ENCODE measurements at regions not wholly inside any gene's neighbourhood (a gene's known extent, or its start where the extent isn't known, plus 50 kb on each side); places are given as distances from the start of the nearest gene placed in this dataset.

DNA sequence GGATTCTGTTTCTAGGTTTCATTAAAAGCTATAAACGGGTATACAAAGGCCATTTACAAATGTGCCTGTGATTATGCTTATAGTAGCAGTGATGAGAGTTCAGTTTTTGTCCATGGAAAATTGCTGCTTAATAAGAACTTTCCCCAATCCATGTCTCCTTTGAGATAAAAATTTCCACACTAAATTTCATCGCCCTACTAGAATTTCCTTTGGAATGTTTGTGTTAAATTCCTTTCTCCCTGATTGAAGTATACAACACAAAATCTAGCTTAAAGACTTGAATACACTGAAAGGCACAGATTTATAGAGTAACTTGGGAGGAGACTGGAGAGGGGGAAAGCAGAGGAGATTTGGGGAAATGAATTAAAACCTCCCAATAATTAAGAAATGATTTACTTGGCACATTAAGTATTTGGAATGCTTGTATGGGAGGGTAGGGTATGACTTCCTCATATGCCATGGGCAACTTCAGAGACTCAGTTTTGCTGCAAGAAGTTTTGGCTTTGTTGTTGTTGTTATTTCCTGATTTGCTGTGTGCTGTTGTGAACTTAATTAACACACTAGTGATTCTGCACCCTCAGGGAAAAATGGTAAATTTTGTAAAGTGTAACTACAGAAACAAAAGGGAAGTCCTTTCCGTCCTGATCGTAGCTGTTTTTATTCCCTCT lies 157.6 kb upstream of the LMO4 start:
- DNase-seq (ENCODE audit: extremely low spot score, unreplicated experiment) = no peak
- Mint-ChIP-seq H3K27me3 (no peaks in the 10 kb centered on the region), H3K27ac (no peak overlapping the region), H3K36me3 (peaks cover 6% of the 10 kb centered on the region), H3K4me3 (no peak overlapping the region), H3K9me3 (peaks cover 7% of the 10 kb centered on the region), H3K4me1 (ENCODE audit: unreplicated experiment) (peaks cover 42% of the 10 kb centered on the region)
- TF ChIP-seq, protein P1, sequence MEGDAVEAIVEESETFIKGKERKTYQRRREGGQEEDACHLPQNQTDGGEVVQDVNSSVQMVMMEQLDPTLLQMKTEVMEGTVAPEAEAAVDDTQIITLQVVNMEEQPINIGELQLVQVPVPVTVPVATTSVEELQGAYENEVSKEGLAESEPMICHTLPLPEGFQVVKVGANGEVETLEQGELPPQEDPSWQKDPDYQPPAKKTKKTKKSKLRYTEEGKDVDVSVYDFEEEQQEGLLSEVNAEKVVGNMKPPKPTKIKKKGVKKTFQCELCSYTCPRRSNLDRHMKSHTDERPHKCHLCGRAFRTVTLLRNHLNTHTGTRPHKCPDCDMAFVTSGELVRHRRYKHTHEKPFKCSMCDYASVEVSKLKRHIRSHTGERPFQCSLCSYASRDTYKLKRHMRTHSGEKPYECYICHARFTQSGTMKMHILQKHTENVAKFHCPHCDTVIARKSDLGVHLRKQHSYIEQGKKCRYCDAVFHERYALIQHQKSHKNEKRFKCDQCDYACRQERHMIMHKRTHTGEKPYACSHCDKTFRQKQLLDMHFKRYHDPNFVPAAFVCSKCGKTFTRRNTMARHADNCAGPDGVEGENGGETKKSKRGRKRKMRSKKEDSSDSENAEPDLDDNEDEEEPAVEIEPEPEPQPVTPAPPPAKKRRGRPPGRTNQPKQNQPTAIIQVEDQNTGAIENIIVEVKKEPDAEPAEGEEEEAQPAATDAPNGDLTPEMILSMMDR (conservative IDR thresholded peaks at IDR 0.05) = no peak

DNA sequence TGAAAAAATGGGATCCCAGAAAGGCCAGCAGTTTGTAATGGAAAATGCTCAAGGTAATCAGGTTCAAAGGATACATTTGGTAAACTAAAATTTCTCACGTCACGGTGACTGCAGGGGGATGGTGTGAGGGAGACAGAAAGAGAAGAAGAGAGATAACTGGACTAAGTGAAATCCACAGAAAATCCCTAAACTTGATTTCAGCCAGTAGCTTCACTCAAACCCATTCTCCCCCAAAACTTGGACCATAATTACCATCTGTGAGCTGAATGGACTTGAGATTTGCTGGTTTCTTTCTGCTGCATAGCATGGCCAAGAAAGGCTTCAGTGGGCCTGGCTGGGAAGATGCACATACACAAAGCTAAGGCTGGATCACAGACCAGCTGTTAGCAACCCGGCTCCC lies 155.4 kb upstream of the LMO4 start:
- H3K36me3 Mint-ChIP-seq = peaks cover 6% of the 10 kb centered on the region
- no peak overlapping the region for H3K4me3 Mint-ChIP-seq
- no peaks in the 10 kb centered on the region for H3K27me3 Mint-ChIP-seq
- peaks cover 34% of the 10 kb centered on the region for H3K4me1 Mint-ChIP-seq (ENCODE audit: unreplicated experiment)
- H3K27ac Mint-ChIP-seq = no peak overlapping the region
- TF ChIP-seq, protein P1 (conservative IDR thresholded peaks at IDR 0.05) = no peak
- DNase-seq (ENCODE audit: extremely low spot score, unreplicated experiment) = no peak
- H3K9me3 Mint-ChIP-seq = peaks cover 7% of the 10 kb centered on the region

DNA sequence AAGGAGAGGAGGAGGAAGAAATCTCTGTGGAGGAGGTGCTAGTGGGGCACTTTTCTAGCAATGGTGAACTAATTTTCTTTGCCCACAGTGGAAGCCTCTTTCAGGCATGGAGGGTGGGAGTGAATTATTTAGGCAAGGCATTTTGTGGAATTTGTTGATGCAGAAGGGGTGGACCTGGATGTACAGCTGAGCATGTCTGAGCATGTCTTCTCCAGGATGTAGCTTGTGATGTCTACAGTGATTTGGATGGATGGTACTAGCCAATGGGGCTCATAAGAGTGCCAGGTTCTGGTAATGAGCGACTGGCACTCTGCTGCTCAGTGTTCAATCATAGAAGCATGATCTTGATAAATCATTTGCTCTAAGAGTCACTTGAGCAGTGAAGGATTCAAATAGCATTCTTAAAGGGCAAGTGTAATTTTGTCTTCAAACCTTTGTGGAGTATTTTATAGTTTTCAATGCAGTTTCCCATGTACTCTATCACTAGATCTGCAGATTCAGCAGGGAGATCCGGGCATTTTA lies 153.9 kb upstream of the LMO4 start:
- peak overlapping the region; percentile 83 for H3K27ac Mint-ChIP-seq
- peaks cover 6% of the 10 kb centered on the region for H3K36me3 Mint-ChIP-seq
- peaks cover 7% of the 10 kb centered on the region for H3K9me3 Mint-ChIP-seq

DNA sequence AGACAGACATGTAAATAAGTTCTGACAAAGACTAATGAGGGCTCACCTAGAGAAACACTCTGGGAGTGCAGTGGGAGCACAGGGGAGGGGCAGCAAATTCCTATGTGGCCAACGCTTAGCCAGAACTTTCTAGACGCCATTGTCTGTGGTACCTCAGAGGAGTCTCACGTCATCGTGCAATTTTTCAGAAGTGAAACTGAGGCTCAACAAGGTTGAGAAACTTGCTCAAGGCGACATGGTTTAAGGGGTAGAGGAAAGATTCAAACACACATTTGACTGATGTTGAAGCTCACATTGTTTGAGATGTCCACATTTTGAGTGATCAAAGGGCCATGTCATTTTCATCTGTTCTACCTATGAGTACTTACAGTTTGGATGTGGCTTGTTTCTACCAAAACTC lies 152.6 kb upstream of the LMO4 start:
- Mint-ChIP-seq H3K27me3 (no peaks in the 10 kb centered on the region), H3K36me3 (peaks cover 6% of the 10 kb centered on the region), H3K4me1 (ENCODE audit: unreplicated experiment) (peaks cover 13% of the 10 kb centered on the region), H3K4me3 (no peak overlapping the region), H3K27ac (no peak overlapping the region), H3K9me3 (peaks cover 7% of the 10 kb centered on the region)
- TF ChIP-seq, protein P1 (conservative IDR thresholded peaks at IDR 0.05) = no peak
- DNase-seq (ENCODE audit: extremely low spot score, unreplicated experiment) = no peak

More for the DNA sequence above, 153.9 kb upstream of the LMO4 start:
- DNase-seq (ENCODE audit: extremely low spot score, unreplicated experiment) = no peak
- TF ChIP-seq, protein P1 (conservative IDR thresholded peaks at IDR 0.05) = no peak
- no peaks in the 10 kb centered on the region for H3K27me3 Mint-ChIP-seq
- H3K4me3 Mint-ChIP-seq = no peak overlapping the region
- peaks cover 21% of the 10 kb centered on the region for H3K4me1 Mint-ChIP-seq (ENCODE audit: unreplicated experiment)

DNA sequence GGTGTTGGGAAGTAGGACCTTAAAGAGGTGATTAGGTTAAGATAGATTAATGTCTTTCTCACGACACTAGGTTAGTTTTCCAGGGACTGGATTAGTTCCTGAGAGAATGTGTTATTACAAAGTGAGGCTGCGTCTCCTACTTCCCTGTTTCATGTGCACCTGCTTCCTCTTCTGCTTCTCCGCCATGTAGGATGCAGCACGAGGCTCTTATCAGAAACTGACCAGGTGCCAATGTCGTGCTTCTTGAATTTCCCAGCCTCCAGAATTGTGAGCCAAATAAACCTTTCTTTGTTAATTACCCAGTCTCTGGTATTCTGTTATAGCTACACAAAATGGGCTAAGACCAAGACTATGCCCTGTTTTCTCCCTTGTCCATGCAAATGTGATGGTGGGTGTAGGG lies 152.2 kb upstream of the LMO4 start:
- no peak overlapping the region for H3K4me3 Mint-ChIP-seq
- DNase-seq (ENCODE audit: extremely low spot score, unreplicated experiment) = no peak
- peaks cover 6% of the 10 kb centered on the region for H3K36me3 Mint-ChIP-seq
- peaks cover 8% of the 10 kb centered on the region for H3K4me1 Mint-ChIP-seq (ENCODE audit: unreplicated experiment)
- peaks cover 7% of the 10 kb centered on the region for H3K9me3 Mint-ChIP-seq
- no peaks in the 10 kb centered on the region for H3K27me3 Mint-ChIP-seq
- TF ChIP-seq, protein P1 (conservative IDR thresholded peaks at IDR 0.05) = no peak
- no peak overlapping the region for H3K27ac Mint-ChIP-seq

All from type B pancreatic cell (in vitro differentiated cells).